NCI-H345 (cell line): ENCODE measurements at regions not wholly inside any gene's neighbourhood (a gene's known extent, or its start where the extent isn't known, plus 50 kb on each side); places are given as distances from the start of the nearest gene placed in this dataset.

Experiments used
- DNase-seq: peaks from one replicate; lab custom pipeline; 2025; lab: John Stamatoyannopoulos, UW

DNA sequence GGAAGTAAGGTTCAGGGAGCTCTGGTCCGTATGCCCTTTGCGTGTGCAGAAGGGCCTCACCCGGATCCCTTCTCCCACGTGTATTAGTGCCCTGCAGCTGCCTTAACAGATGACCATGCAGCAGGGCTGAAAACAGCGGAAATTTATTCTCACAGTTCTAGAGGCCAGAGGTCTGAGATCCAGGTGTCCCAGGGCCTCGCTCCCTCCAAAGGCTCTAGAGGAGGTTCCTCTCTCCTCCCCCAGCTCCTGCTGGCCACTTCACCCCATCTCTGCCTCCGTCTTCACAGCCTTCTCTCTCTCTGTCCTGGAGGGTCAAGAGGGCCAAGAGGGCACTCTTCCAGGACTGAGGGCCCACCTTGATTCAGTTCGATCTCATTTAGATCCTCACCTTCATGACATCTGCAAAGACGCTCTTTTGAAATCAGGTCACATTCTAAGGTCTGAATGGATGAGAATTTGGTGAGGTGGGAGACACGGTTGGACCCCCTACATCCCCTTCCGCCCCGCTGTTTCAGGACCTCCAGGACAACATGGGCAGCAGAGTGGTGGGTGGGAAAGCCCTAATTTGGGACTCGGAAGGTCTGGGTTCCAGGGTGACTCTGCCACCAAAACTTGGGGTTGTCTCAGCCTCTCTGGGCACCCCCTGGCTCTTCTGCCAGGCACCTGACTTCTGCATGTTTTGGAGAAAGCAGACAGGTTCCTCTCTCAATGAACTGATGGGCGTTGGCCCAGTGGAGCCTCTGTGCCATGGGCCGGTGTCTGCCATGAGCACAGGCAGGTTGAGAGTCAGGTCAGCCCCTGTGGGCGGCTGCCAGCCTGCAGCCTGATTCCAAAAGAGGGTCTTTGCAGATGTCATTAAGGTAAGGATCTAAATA, 361.2 kb downstream of the SEC14L1 start:
- no peak for DNase-seq

- DNase-seq = no peak
Measured at GRCh38 chr17:77502626-77503292, 362.0 kb downstream of the SEC14L1 start.

- no peak for DNase-seq
Measured at GRCh38 chr17:77503293-77503655, 362.5 kb downstream of the SEC14L1 start.

GRCh38 chr17:77503916-77504651, 363.3 kb downstream of the SEC14L1 start:
- no peak for DNase-seq

DNA sequence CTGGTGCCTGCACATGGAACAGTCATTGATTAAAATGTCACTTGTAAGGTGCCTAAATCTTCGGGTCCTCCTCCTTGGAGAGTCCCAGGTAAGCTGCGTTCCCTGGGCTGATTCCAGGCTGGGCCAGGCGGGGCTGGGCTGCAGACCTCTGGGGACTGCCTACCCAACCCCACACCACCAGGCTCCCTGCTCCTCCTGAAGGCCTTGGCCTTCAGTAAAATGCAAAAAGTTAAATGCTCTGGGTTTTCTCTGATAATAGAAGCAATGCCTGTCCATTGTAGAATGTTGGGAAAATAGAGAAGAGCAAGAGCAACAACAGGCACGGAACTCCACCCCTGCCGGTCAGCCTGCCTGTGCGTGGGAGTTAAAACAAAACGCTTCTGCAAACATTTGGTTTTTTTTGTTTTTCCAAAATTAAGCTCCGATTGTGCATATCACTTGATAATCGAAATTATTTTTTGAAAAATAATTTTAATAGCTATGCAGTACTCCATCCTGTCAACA, 363.9 kb downstream of the SEC14L1 start:
- no peak for DNase-seq

DNA sequence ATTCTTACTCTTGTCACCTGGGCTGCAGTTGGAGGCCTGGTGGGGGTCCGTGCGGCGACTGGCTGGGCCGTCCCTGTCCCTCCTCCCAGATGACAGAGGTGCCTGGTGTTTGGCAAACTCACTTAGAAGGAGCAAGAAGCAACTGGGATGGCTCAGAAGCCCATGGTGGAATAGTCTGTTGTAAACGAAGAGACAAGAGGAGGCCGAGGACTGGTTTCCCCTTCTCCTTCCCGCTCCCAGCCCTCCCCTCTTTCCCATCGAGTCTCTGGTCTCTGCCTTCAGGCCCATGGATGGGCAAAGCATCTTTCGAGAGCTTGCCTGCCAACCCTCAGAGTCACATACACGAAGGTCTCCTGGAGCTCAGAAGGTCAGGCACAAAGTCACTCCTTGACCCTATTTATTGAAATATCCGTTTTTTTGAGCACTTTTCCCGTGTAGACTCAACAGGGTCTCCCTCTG, 364.4 kb downstream of the SEC14L1 start:
- DNase-seq = no peak

DNA sequence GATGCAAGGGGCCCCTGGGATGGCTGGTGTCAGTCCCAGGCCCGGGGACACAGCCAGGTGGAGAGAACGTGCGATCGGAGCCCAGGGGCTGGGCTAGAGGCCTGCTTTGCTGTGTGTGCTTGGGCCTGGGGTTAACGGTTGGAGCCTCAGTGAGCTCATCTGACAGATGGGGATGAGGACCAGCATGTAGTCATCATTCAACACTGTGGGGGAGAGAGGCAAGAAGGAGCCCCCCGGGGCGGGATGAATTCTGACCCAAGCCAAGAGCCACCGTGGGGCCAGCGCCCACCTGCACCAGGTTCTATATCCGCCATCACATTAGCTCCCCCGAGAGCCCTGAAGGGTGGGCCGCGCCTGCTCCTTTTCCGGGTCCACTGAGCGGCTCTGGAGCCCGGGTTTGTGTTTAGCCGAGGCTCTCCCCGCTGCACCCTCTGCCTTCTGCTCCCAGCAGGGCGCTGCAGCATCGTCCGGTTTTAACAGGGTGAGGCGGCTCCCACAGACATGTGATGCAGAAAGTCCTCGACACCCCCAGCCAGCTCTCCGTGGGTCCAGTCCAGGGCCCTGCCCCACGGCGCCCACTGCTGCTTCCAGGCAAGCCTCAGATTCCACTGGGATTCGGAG, 365.7 kb downstream of the SEC14L1 start:
- no peak for DNase-seq

DNA sequence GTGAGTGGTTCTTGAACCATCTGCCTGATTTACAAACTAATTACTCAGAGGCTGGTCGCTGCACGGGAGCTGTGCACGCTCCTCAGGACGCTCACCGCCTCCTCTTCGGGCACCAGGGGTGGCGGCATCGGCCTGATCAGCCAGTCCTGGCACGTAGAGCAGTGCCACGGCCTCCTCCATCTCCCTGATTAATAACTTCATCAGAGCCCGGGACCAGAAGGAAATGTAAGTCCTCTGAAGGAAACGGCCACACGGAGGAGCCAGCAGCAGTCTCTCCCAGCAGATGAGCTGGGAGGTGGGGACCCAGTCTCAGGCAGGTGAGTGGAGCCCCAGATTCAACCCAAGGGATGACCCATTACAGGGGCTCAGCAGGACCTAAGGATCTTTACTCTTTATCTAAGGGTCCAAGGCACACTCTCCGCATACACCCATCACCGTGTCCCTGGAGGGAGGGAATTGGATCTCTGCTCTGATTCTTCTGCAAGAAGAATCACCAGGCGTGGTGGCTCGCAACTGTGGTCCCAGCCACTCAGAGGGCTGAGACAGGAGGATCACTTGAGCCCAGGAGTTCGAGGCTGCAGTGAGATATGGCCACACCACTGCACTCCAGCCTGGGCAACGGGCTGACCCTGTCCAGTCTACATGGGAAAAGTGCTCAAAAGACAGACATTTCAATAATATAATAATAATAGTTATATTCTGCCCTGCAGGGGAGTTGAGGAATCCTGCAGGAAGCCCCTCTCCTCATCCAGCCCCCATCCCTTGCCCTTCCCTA, 366.5 kb downstream of the SEC14L1 start:
- DNase-seq = no peak

GRCh38 chr17:77508047-77508715, 367.4 kb downstream of the SEC14L1 start:
- no peak for DNase-seq

GRCh38 chr17:77509089-77509488, 368.3 kb downstream of the SEC14L1 start:
- DNase-seq = no peak

GRCh38 chr17:77509599-77509998, 368.8 kb downstream of the SEC14L1 start:
- DNase-seq = no peak

DNA sequence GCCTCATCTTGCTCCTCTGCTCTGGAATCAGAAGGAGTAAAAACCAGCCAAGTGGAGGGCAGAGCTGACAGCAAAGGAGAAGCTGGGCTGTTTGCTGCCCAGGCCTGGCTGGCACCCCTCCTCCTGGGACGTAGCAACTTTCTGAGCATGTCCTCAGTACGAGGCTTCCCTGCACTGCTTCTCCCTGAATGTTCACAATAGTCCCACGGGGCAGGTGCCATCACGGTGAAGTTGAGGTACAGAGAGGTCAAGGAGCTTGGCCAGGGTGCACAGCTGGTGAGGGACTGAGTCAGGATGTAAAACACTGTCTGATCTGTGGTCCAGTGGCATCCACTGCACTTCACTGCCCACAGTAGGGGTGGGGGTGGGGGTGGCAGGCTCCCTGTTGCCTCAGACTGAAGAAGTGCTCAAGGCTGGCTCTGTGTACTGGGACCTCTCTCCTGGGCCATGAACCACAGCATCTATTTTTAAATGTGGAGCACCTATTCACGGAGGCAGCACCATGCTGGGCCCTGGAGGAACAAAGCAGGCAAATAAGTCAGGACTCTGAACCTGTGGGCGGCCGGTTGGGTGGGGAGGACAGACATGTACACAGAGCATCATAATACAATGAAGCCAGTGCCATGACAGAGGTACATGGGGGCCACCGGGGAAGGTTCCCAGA, 369.5 kb downstream of the SEC14L1 start:
- DNase-seq = no peak

DNA sequence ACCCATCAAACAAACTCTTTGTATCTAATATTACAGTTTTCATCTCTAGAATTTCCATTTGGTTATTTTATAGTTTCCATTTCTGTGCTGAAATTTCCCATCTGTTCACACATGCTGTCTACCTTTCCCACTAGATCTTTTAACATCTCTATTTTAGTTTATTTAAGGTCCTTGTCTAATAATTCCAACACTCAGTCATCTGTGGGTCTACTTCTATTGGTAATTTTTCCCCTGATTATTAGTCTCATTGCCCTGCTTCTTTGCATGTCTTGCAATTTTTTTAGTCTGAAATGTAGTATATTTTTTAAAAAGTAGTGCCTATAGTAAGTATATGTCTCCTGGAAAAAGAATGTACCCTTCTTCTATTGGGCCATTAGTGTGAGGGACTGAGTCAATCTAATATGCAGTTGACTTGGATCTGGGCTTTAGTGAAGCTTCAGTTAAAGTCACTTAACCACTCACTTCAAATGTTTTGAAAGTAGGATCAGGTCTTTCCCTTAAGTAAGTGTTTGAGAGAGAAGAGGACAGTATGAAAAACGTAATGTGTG, 370.8 kb downstream of the SEC14L1 start:
- DNase-seq = no peak

GRCh38 chr17:77512062-77512946, 371.5 kb downstream of the SEC14L1 start:
- DNase-seq = no peak

GRCh38 chr17:77513045-77513444, 372.3 kb downstream of the SEC14L1 start:
- DNase-seq = no peak

- DNase-seq = no peak
Measured at GRCh38 chr17:77515227-77515626, 374.5 kb downstream of the SEC14L1 start.

DNA sequence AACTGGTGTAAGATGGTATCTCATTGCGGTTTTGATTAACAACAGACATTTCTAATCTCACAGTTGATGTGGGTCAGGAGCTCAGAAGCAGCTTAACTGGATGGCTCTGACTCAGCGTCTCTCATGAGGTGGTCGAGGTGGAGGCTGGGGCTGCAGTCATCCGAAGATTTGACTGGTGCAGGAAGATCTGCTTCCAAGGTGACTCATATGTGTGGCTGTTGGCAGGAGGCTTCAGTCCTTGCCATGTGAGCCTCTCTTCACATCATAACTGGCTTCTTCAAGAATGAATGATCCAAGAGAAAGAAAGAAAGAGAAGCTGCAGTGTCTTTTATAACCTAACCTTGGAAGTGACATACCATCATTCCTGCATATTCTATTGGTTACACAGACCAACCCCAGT, 376.1 kb downstream of the SEC14L1 start:
- no peak for DNase-seq

- no peak for DNase-seq
Measured at GRCh38 chr17:77521076-77521475, 380.3 kb downstream of the SEC14L1 start.

GRCh38 chr17:77523540-77523939, 382.8 kb downstream of the SEC14L1 start:
- DNase-seq = no peak
